Activated CD4-positive, alpha-beta T cell treated with anti-CD3 and anti-CD28 coated beads, Interleukin-2, amount 10 ng/mL, durations not matched to agents 7 days and 5 days (primary cell): ENCODE measurements at regions not wholly inside any gene's neighbourhood (a gene's known extent, or its start where the extent isn't known, plus 50 kb on each side); places are given as distances from the start of the nearest gene placed in this dataset.

Experiments used
- CTCF ChIA-PET: fragments of 350-600 bp; sonication (Branson Sonifier 250); formaldehyde crosslinking; loops from one replicate; lab custom pipeline; 2021; ENCODE audit warnings: antibody characterized with exemption; lab: Charles Lee
- POLR2A ChIA-PET: fragments of 350-600 bp; sonication (Branson Sonifier 250); formaldehyde crosslinking; loops from one replicate; lab custom pipeline; 2021; ENCODE audit warnings: antibody characterized with exemption; lab: Charles Lee
- DNase-seq: peaks from one replicate; pipeline ENCODE4 v3.0.0-alpha.2; 2020
- H3K27ac Mint-ChIP-seq: one replicate; pipeline ENCODE4 v1.8.0; 2021; ENCODE audit warnings: mild to moderate bottlenecking, moderate library complexity, mixed read lengths
- H3K27me3 Mint-ChIP-seq: one replicate; pipeline ENCODE4 v1.8.0; 2021; ENCODE audit warnings: mixed read lengths
- H3K36me3 Mint-ChIP-seq: one replicate; pipeline ENCODE4 v1.8.0; 2021; ENCODE audit warnings: low read depth, mixed read lengths
- H3K4me1 Mint-ChIP-seq: one replicate; pipeline ENCODE4 v1.8.0; 2021; ENCODE audit warnings: mixed read lengths
- H3K4me3 Mint-ChIP-seq: one replicate; pipeline ENCODE4 v1.8.0; 2021; ENCODE audit warnings: mild to moderate bottlenecking, moderate library complexity, mixed read lengths
- H3K9me3 Mint-ChIP-seq: one replicate; pipeline ENCODE4 v1.8.0; 2021; ENCODE audit warnings: mixed read lengths

GRCh38 chr12:115588131-115588530, 689.4 kb downstream of the MED13L start:
- Mint-ChIP-seq H3K27me3 (no peaks in the 10 kb centered on the region), H3K36me3 (no peaks in the 10 kb centered on the region), H3K4me1 (no peaks in the 10 kb centered on the region), H3K9me3 (peaks cover 5% of the 10 kb centered on the region), H3K4me3 (no peak overlapping the region), H3K27ac (no peak overlapping the region)
- ChIA-PET CTCF (no interaction called here), POLR2A (no interaction called here)
- no peak for DNase-seq

DNA sequence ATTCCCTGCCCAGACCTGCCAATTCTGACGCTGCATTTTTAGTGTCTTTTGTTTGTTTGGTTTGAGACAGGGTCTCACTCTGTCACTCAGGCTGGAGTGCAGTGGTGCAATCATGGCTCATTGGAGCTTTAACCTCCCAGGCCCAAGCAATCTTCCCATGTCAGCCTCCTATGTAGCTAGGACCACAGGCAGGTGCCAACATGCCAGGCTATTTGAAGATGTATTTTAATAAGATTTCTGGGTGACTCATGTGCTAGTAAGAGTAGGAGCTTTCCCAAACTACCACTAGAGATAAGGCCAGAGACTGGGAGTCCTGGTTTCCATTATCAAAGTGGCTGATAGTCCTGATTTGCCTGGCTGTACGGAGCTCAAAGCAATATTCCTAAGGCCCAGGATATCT, 693.3 kb downstream of the MED13L start:
- H3K27ac Mint-ChIP-seq = no peak overlapping the region
- ChIA-PET POLR2A (no interaction called here), CTCF (no interaction called here)
- H3K27me3 Mint-ChIP-seq = no peaks in the 10 kb centered on the region
- no peak overlapping the region for H3K4me3 Mint-ChIP-seq
- H3K36me3 Mint-ChIP-seq = no peaks in the 10 kb centered on the region
- DNase-seq = no peak
- no peaks in the 10 kb centered on the region for H3K4me1 Mint-ChIP-seq
- H3K9me3 Mint-ChIP-seq = peaks cover 5% of the 10 kb centered on the region

GRCh38 chr12:115583591-115583990, 693.9 kb downstream of the MED13L start:
- Mint-ChIP-seq H3K4me3 (no peak overlapping the region), H3K4me1 (no peaks in the 10 kb centered on the region), H3K27me3 (no peaks in the 10 kb centered on the region), H3K27ac (no peak overlapping the region), H3K9me3 (peaks cover 5% of the 10 kb centered on the region), H3K36me3 (no peaks in the 10 kb centered on the region)
- no peak for DNase-seq
- ChIA-PET CTCF (no interaction called here), POLR2A (no interaction called here)

GRCh38 chr12:115577401-115577800, 700.1 kb downstream of the MED13L start:
- ChIA-PET CTCF (interaction anchor here (0.6 kb wide), 1 partner anchor 283 kb away, joined by 5 read pairs; no protein-coding TSS in a partner anchor), POLR2A (no interaction called here)
- DNase-seq = no peak
- no peaks in the 10 kb centered on the region for H3K4me1 Mint-ChIP-seq
- no peaks in the 10 kb centered on the region for H3K36me3 Mint-ChIP-seq
- H3K27me3 Mint-ChIP-seq = no peaks in the 10 kb centered on the region
- no peak overlapping the region for H3K27ac Mint-ChIP-seq
- no peaks in the 10 kb centered on the region for H3K9me3 Mint-ChIP-seq
- H3K4me3 Mint-ChIP-seq = no peak overlapping the region

DNA sequence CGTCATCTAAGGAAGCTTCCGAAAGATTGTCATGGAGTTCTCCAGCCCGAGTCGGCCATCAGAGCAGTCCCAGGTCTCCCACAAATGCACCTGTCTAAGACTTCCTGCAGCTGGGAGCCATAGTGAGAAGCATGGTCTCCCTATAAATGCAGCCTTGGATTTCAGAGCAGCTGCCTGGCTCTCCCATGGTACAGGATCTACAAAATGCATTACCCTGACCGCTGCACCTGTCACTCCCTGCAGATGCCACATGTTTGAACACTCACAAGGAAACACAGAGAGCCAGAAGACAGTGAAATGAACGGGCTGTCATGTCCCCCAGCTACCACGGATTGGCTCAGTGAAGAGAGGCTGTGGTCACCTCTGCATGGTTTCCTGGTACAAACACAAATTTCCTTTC, 702.7 kb downstream of the MED13L start:
- DNase-seq = no peak
- H3K27me3 Mint-ChIP-seq = no peaks in the 10 kb centered on the region
- H3K4me3 Mint-ChIP-seq = no peak overlapping the region
- no peaks in the 10 kb centered on the region for H3K4me1 Mint-ChIP-seq
- ChIA-PET CTCF (no interaction called here), POLR2A (no interaction called here)
- H3K36me3 Mint-ChIP-seq = no peaks in the 10 kb centered on the region
- H3K27ac Mint-ChIP-seq = no peak overlapping the region
- no peaks in the 10 kb centered on the region for H3K9me3 Mint-ChIP-seq

GRCh38 chr12:115572440-115572839, 705.1 kb downstream of the MED13L start:
- Mint-ChIP-seq H3K4me3 (no peak overlapping the region), H3K9me3 (no peaks in the 10 kb centered on the region), H3K4me1 (no peaks in the 10 kb centered on the region), H3K36me3 (no peaks in the 10 kb centered on the region), H3K27me3 (no peaks in the 10 kb centered on the region), H3K27ac (no peak overlapping the region)
- ChIA-PET POLR2A (no interaction called here), CTCF (no interaction called here)
- DNase-seq = no peak

GRCh38 chr12:115571446-115571845, 706.0 kb downstream of the MED13L start:
- Mint-ChIP-seq H3K4me3 (no peak overlapping the region), H3K9me3 (no peaks in the 10 kb centered on the region), H3K27ac (no peak overlapping the region), H3K4me1 (no peaks in the 10 kb centered on the region), H3K27me3 (no peaks in the 10 kb centered on the region), H3K36me3 (no peaks in the 10 kb centered on the region)
- ChIA-PET CTCF (no interaction called here), POLR2A (no interaction called here)
- DNase-seq = no peak

DNA sequence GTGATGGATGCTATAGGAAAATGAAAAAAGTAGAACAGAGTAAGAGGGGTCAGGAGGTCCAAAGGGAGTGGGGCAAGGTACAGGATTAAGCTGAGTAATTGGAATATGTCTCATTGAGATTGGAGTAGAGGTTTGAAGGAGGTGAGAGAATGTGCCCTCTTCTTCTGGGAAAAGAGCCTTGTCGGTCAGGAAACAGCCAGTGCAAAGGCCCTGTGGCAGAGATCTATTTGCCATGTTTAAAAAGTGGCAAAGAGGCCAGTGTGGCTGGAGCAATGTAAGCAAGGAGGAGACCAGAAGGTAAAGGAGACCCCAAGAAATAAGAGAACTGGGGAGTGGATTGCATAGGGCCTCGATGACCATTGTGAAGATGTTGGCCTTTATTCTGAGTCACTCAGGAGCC, 706.5 kb downstream of the MED13L start:
- Mint-ChIP-seq H3K36me3 (no peaks in the 10 kb centered on the region), H3K27me3 (no peaks in the 10 kb centered on the region), H3K27ac (no peak overlapping the region), H3K4me3 (no peak overlapping the region), H3K9me3 (no peaks in the 10 kb centered on the region), H3K4me1 (no peaks in the 10 kb centered on the region)
- ChIA-PET CTCF (no interaction called here), POLR2A (no interaction called here)
- DNase-seq = no peak

GRCh38 chr12:115570069-115570777, 707.3 kb downstream of the MED13L start:
- H3K27ac Mint-ChIP-seq = no peak overlapping the region
- DNase-seq = no peak
- POLR2A ChIA-PET = no interaction called here
- no peaks in the 10 kb centered on the region for H3K36me3 Mint-ChIP-seq
- no peaks in the 10 kb centered on the region for H3K27me3 Mint-ChIP-seq
- H3K9me3 Mint-ChIP-seq = no peaks in the 10 kb centered on the region
- no peaks in the 10 kb centered on the region for H3K4me1 Mint-ChIP-seq
- CTCF ChIA-PET = no interaction called here
- no peak overlapping the region for H3K4me3 Mint-ChIP-seq

DNA sequence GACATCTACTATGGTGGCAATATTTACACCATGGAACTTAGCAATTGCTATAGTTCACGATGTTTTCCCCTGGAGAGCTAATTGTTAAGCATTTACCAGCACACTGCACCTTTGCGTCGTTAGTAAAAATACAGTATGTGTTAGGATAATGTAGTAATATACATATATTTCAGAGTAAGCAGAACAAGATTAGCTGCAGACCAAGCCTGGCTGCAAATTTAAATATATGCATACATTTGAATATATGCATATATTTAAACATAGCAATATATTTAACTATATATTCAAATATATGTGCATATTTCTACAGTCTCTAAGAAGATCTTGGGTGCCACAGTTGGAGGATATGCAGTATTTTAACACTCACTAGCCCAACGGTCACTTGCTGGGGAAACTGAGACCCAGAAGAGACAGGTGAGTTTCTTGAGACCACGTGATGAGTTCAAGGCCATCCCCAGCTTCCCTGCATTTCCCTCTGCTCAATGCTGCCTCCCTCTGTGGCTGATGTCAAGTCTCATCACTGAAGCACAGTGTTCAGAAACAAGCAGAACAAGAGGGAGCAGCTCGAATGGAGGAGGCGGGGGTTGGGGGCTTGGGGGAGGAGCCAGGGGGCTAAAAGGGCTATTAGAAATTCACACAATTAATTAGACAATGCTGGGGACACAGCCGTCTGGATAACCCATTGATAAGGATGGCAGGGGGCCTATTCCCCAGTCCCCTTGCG, 708.0 kb downstream of the MED13L start:
- H3K27me3 Mint-ChIP-seq = no peaks in the 10 kb centered on the region
- no peaks in the 10 kb centered on the region for H3K9me3 Mint-ChIP-seq
- H3K27ac Mint-ChIP-seq = no peak overlapping the region
- ChIA-PET POLR2A (no interaction called here), CTCF (no interaction called here)
- H3K4me3 Mint-ChIP-seq = no peak overlapping the region
- H3K36me3 Mint-ChIP-seq = no peaks in the 10 kb centered on the region
- DNase-seq = no peak
- H3K4me1 Mint-ChIP-seq = no peaks in the 10 kb centered on the region

- Mint-ChIP-seq H3K36me3 (no peaks in the 10 kb centered on the region), H3K27me3 (no peaks in the 10 kb centered on the region), H3K9me3 (peaks cover 7% of the 10 kb centered on the region), H3K27ac (no peak overlapping the region), H3K4me3 (no peak overlapping the region), H3K4me1 (no peaks in the 10 kb centered on the region)
- POLR2A ChIA-PET = no interaction called here
- no peak for DNase-seq
- CTCF ChIA-PET = no interaction called here
Observed at GRCh38 chr12:115558281-115558680, 719.2 kb downstream of the MED13L start.

DNA sequence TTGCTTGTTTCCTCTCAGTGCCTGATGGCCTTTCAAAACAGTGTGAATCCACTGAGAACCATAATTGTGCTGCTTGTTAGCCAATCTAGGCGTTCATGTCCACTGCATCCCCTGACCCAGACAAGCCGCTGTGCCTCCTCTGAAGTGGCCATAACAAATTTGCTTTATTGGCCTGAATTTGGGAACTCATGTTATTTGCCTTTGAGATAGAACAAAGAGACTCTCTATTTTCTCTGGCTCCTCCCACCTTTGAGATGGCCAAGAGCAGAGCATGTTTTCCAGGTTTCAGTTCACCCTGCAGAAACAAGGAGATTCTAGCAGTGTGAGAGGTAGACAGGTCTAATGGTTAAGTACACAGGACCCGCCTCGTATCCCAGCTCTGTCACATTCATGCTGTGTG, 723.9 kb downstream of the MED13L start:
- Mint-ChIP-seq H3K9me3 (peaks cover 4% of the 10 kb centered on the region), H3K27ac (no peak overlapping the region), H3K4me1 (no peaks in the 10 kb centered on the region), H3K27me3 (no peaks in the 10 kb centered on the region), H3K36me3 (no peaks in the 10 kb centered on the region), H3K4me3 (no peak overlapping the region)
- CTCF ChIA-PET = no interaction called here
- POLR2A ChIA-PET = no interaction called here
- no peak for DNase-seq

DNA sequence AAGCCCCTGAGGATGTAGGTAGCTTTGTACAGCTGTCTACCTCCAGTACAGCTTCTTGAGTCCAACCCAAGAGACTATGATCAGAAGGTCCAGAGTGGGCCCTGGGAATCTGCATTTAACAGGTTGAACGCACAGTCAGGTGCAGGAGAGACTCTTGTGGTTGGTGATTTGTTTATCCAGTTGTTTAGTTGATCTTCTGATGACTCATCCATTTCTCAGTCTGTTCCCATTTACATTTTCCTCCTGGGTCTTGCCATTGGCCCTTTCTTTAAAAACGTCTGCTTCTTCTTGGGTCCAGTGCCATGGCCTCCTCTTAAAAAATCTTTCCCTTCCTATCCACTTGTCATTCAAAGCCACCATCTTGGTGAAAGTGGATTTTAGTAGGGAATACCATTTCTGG, 734.2 kb downstream of the MED13L start:
- H3K27me3 Mint-ChIP-seq = no peaks in the 10 kb centered on the region
- H3K9me3 Mint-ChIP-seq = peaks cover 2% of the 10 kb centered on the region
- no peak overlapping the region for H3K4me3 Mint-ChIP-seq
- CTCF ChIA-PET = no interaction called here
- no peaks in the 10 kb centered on the region for H3K36me3 Mint-ChIP-seq
- no peak overlapping the region for H3K27ac Mint-ChIP-seq
- POLR2A ChIA-PET = no interaction called here
- no peaks in the 10 kb centered on the region for H3K4me1 Mint-ChIP-seq
- DNase-seq = no peak

DNA sequence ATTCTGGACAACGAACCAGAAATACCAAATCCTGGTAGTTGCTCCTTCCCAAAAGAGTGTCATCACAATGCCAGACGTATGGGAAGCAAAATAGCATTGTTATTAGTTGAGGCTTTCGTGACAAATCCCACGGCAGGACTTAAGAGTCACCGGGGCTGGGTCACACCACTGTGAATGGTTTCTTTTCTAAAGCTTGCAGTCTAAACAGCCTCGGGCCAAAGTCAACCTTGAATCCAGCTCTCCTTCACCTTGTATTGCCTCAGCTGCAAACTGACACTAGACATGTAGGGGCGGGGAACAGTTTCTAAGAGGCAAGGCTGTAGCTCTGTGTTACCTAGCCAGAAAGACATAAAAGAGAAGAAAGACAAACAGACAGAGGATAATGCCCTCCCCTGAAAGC, 734.8 kb downstream of the MED13L start:
- CTCF ChIA-PET = no interaction called here
- Mint-ChIP-seq H3K9me3 (peaks cover 2% of the 10 kb centered on the region), H3K36me3 (no peaks in the 10 kb centered on the region), H3K27ac (no peak overlapping the region), H3K27me3 (no peaks in the 10 kb centered on the region), H3K4me3 (no peak overlapping the region), H3K4me1 (no peaks in the 10 kb centered on the region)
- POLR2A ChIA-PET = no interaction called here
- DNase-seq = no peak
